ENCODE measurements at regions not wholly inside any gene's neighbourhood (a gene's known extent, or its start where the extent isn't known, plus 50 kb on each side); places are given as distances from the start of the nearest gene placed in this dataset.

DNA sequence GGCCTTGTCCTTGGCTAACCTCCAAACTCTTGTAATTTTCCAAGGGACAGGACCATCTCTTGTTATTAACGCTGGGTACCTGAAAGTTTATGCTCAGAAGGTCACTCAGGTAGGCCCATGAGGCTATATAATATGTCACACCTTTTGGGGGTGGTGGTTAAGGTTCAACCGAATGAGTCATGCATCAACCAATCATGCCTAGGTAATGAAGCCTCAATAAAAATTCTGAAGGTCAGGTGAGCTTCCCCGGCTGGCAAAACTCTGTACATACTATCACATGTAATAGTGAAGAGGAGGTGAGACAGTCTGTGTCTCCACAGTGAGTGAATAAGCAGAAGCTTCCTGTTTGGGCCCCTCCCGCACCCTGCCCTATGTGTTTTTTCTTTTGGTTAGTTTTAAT, 424.9 kb downstream of the PCDH17 start:
- no peak for DNase-seq

- no peak for DNase-seq
Measured at GRCh38 chr13:58059624-58060023, 428.1 kb downstream of the PCDH17 start.

GRCh38 chr13:58080806-58081205, 449.3 kb downstream of the PCDH17 start:
- DNase-seq, result no peak

GRCh38 chr13:58081301-58081820, 449.8 kb downstream of the PCDH17 start:
- no peak for DNase-seq

DNA sequence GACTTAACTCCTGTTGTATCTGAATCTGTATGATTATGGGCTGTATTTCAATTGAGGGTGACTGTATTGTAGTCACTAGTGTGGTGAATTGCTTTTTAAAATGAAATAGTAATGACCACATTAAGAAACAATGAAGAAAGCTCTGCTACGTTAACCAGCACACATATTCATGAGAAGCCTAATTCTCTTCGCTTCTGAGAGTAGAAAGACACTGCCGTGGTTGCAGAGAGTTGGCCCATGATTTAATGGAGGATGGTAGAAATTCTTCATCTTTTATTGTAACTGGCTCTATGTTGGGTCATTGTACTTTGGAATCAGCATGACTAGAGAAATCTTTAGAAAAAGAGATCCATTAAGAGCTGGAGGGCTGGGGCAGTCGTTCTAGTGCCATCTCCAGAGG, 451.5 kb downstream of the PCDH17 start:
- no peak for DNase-seq

DNA sequence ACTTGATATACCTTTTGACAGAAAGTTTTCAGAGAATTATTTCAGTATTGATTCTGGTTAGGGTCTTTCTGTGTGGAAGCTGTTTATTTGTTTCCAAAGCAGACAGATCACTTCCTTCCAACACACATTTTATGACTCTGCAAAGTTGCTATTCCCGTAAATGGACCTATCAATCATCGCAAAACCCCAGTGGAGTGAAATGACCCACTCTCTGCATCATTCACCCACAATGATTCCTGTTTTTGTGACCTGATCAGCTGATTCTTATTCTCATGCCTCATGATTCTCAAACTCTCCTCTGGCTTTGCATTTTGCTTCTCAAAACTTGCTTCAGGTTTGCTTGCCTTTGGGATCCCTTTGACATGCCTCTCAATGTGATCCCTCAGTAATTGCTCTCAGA, 453.7 kb downstream of the PCDH17 start:
- no peak for DNase-seq

DNA sequence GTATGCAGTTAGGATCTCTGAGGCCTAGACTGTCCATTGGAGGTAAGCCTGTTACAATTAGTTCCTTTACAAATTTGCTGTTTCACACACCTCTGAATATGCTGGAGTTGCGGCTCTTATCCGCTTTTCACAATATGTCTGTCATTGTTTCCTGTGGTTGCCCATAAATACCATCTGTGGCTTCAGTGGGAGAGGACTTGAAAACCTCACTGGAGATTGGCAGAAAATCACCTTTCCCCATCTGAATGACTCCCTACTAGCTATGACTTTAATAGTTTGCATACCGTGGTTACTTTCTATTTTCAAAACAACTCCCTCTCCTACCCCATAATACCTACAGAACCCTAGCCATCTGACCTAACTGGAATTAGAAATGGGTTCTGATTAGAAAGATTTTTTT, 454.3 kb downstream of the PCDH17 start:
- DNase-seq, result no peak

DNA sequence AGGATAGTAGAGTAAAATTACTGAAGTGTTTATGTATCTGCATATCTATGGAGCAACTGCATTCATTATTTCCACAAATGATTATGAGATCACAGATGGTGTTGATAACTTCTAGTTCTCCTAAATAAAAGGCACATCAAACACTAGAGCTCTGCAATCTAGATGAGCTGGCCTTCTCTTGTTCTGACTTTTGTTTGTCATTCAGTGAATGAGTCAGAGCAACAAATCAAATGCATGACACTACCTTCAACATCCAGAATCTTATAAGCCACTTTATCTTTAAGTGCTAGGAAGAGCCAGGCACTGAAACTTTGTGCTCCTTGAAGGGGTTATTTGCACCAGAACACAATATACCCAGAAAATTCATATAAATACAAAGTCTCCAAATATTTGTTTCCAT, 456.0 kb downstream of the PCDH17 start:
- no peak for DNase-seq

- DNase-seq, result no peak
Measured at GRCh38 chr13:58093394-58093793, 461.9 kb downstream of the PCDH17 start.

DNA sequence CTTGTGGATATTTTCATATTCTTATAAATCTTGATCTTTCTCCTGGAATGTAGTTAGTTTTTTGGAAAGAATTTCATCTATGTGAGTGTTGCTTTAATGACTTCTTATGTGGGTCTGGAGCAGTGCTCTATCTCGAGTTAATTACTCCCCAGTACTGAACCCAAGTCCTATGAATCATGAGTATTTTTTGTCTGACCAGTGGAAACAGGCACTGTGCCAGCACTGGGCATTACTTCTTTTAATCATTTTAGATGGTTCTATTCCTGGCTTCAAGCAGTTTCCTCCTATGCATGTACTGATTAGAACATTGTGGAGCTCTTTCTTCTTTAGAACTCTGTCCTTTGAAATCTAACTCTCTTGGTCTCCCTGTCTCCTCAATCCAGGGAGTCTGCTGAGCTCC, 466.3 kb downstream of the PCDH17 start:
- DNase-seq, result no peak

DNA sequence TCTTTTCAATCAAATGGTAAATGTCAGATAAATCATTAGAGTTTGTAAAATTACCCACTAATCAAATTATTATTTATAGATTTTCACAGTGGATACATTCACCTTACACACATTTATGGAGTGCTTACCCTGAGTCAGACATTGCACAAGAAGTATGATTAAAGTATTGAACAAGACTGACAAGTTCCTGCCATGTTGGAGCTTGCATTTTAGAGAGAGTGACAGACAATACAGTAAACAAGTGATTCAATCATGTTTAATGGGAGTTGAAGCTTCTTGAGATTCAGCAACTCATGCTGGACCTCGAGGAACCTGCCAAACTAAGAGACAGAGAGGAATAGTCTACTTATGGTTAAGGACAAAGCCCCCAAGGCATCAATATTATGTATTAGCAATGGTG, 487.8 kb downstream of the PCDH17 start:
- DNase-seq, result no peak

DNA sequence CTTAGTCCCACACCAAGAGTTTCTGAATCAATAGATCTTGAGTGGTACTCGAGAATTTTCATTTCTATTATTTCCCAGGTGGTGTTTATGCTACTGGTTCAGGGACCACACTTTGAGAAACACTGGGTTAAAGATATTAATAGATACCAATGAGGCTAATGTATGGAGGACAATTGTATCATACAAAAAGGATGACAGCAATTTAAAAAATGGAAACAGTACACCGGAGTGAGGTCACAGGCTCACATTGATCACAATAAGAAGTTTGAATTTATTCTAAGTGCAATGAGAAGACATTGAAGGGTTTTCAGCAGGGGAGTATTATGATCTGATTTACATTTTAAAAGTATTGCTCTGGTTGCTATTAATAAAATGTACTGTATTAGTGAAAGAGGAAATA, 488.3 kb downstream of the PCDH17 start:
- no peak for DNase-seq

- no peak for DNase-seq
Measured at GRCh38 chr13:58126496-58126895, 495.0 kb downstream of the PCDH17 start.

- no peak for DNase-seq
Measured at GRCh38 chr13:58134012-58134411, 502.5 kb downstream of the PCDH17 start.

GRCh38 chr13:58134525-58134924, 503.0 kb downstream of the PCDH17 start:
- no peak for DNase-seq

DNA sequence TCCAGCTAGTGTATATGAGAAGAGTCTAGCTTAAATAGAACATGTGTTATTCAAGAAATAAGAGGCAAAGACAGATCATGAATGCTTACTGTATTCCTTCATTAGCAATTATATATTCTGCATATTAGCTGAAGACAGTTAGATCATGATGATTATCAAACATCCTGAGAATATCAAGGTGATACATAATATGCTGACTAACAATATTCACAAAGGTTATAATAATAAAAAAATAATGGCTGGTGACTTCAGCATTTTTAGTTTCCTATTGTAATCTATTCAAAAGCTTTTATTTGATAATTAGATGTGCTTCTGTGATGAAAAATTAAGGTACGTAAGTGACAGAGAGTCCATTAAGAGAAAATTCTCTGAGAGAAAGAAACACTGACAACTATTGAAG, 511.4 kb downstream of the PCDH17 start:
- DNase-seq, result no peak

GRCh38 chr13:58144616-58145015, 513.1 kb downstream of the PCDH17 start:
- no peak for DNase-seq

- no peak for DNase-seq
Measured at GRCh38 chr13:58151452-58151851, 519.9 kb downstream of the PCDH17 start.

- no peak for DNase-seq
Measured at GRCh38 chr13:58160980-58161379, 529.4 kb downstream of the PCDH17 start.

- no peak for DNase-seq
Measured at GRCh38 chr13:58165617-58166016, 534.1 kb downstream of the PCDH17 start.

GRCh38 chr13:58181111-58181510, 549.6 kb downstream of the PCDH17 start:
- no peak for DNase-seq

DNA sequence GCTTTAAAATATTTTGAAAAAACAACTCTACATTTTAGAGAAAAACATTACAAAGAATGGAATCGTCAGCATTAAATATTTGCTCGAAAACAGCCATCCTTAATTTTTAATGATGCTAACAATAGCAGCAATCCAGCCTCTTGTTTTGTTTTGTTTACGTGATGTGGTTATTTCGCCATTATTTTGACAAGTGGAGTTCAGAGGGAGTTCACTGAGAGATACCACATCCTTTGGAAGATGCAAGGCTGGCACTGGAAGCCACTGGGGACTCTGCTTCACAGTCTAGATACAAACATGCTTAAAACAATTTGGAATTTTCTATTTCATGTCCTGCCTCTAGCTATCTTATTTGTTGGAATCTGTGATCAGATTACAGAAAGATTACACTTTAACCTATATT, 556.3 kb downstream of the PCDH17 start:
- DNase-seq, result no peak

GRCh38 chr13:58190577-58190976, 559.0 kb downstream of the PCDH17 start:
- DNase-seq, result no peak

DNA sequence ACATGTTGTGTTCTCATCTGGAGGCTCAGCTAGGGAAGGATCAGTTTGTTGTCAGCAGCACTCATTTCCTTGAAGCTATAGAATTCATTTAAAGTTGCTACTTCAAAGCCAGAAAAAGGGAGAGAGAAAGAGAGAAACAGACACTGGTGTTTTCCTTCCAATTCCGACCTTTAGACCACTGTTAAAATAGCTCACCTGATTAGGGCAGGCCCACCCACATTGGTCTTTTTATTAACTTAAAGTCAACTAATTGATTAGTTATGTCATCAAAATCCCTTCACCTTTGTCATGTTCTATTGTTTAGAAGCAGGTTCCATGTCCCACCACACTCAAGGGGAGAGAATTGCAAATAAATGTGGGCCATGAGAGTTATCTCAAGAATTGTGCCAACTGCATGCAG, 560.2 kb downstream of the PCDH17 start:
- DNase-seq, result no peak

GRCh38 chr13:58202099-58202498, 570.6 kb downstream of the PCDH17 start:
- DNase-seq, result no peak

GRCh38 chr13:58207501-58207900, 576.0 kb downstream of the PCDH17 start:
- no peak for DNase-seq
